ENCODE measurements at regions not wholly inside any gene's neighbourhood (a gene's known extent, or its start where the extent isn't known, plus 50 kb on each side); places are given as distances from the start of the nearest gene placed in this dataset.

DNA sequence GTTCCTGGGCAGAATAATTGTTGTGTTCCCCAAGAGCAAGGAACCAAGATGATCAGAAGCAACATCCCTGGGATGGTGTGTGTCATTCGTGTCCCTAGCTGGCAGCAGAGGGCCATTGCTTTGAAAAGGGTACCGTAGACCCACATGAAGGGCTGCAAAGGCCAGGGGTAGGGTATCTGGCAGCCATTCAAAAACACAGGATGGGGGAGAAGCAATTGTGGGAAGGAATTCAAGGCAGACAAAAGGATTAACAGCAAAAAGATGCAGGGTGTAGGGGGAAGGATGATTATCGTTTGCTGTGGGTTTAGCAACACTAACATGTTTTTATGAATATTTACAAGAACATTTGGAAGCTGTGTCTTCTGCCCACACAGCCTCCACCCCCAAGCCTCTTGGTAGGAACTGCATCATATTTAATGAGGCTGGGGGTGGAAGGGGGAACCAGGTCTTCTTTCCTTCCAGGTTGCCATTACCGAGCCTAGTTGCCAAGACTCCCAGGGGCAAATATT, 169.0 kb upstream of the G2E3 start:
- H3K36me3 Mint-ChIP-seq (ENCODE audit: low read depth): no peaks in the 10 kb centered on the region; the same call in 2 of the 3 replicates
- Histone ChIP-seq H3K36me3 (ENCODE audit: insufficient read depth) (no peaks in the 10 kb centered on the region), H3K27ac (ENCODE audit: low read depth) (no peak overlapping the region), H3K4me1 (ENCODE audit: insufficient read depth) (no peaks in the 10 kb centered on the region), H2AFZ (no peak overlapping the region; the same call in 1 of the 2 replicates), H4K20me1 (replicated peaks; ENCODE audit: insufficient read depth) (no peaks in the 10 kb centered on the region), H3K27me3 (ENCODE audit: insufficient read depth) (no peaks in the 10 kb centered on the region), H3K4me3 (no peak overlapping the region), H3K4me2 (no peak overlapping the region), H3K9me2 (ENCODE audit: insufficient read depth) (no peaks in the 10 kb centered on the region), H3K79me2 (replicated peaks; ENCODE audit: insufficient read depth) (no peaks in the 10 kb centered on the region), H3F3A (replicated peaks; ENCODE audit: low read depth) (no peaks in the 10 kb centered on the region)
- ATAC-seq: peak; percentile 54
- no peaks in the 10 kb centered on the region for H3K27me3 Mint-ChIP-seq (ENCODE audit: insufficient read depth, low read depth, poor library complexity)
- TF ChIP-seq, protein P1, sequence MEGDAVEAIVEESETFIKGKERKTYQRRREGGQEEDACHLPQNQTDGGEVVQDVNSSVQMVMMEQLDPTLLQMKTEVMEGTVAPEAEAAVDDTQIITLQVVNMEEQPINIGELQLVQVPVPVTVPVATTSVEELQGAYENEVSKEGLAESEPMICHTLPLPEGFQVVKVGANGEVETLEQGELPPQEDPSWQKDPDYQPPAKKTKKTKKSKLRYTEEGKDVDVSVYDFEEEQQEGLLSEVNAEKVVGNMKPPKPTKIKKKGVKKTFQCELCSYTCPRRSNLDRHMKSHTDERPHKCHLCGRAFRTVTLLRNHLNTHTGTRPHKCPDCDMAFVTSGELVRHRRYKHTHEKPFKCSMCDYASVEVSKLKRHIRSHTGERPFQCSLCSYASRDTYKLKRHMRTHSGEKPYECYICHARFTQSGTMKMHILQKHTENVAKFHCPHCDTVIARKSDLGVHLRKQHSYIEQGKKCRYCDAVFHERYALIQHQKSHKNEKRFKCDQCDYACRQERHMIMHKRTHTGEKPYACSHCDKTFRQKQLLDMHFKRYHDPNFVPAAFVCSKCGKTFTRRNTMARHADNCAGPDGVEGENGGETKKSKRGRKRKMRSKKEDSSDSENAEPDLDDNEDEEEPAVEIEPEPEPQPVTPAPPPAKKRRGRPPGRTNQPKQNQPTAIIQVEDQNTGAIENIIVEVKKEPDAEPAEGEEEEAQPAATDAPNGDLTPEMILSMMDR (conservative IDR thresholded peaks at IDR 0.05; ENCODE audit: low read depth in 2 of 2): 0 out of 4 replicates have a peak, but pooled peaks of 1 of the 2 experiments have one; percentile 12
- no peak for TF ChIP-seq EZH2phosphoT487 (IDR thresholded peaks at IDR 0.05; ENCODE audit: unreplicated experiment)
- H3K27ac Mint-ChIP-seq: no peak overlapping the region
- H3K4me3 Mint-ChIP-seq: no peak overlapping the region
- H3K4me1 Mint-ChIP-seq: peaks cover 8% of the 10 kb centered on the region; the same call in 2 of the 3 replicates
- DNase-seq (ENCODE audit: low spot score): peak; percentile 4
- no peaks in the 10 kb centered on the region for H3K9me3 Mint-ChIP-seq

DNA sequence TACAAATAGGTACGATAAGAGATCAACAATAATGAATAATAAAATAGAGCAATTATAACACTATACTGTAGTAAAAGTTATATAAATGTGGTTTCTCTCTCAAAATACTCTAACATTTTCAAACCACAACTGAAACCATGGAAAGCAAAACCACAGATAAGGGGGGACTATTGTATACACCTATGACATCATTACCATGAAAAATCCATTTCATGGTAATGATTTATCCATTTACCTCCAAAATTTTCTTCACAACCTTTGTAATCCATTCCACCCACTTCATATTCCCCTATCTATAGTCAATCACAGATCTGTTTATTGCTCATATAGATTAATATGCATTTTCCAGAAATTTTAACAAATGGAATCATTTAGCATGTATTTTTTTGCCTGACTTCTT, 163.9 kb upstream of the G2E3 start:
- no peaks in the 10 kb centered on the region for H3K79me2 ChIP-seq (replicated peaks; ENCODE audit: insufficient read depth)
- no peak overlapping the region for H3K4me3 Mint-ChIP-seq
- no peak overlapping the region for H3K27ac Mint-ChIP-seq
- H3K9me3 Mint-ChIP-seq: no peaks in the 10 kb centered on the region
- no peak overlapping the region for H2AFZ ChIP-seq
- H3K4me2 ChIP-seq: no peak overlapping the region
- no peak overlapping the region for H3K4me3 ChIP-seq
- H3K4me1 ChIP-seq (ENCODE audit: insufficient read depth): 0 out of 2 replicates have a peak, but pooled peaks cover 2% of the 10 kb centered on the region
- no peaks in the 10 kb centered on the region for H3K9me2 ChIP-seq (ENCODE audit: insufficient read depth)
- no peaks in the 10 kb centered on the region for H3K27me3 Mint-ChIP-seq (ENCODE audit: insufficient read depth, low read depth, poor library complexity)
- H3K27ac ChIP-seq (ENCODE audit: low read depth): no peak overlapping the region
- H3K4me1 Mint-ChIP-seq: peaks cover 4% of the 10 kb centered on the region; the same call in 2 of the 3 replicates
- ATAC-seq (no peak), DNase-seq (ENCODE audit: low spot score) (no peak)
- H3K36me3 Mint-ChIP-seq (ENCODE audit: low read depth): no peaks in the 10 kb centered on the region; the same call in 2 of the 3 replicates
- H3K36me3 ChIP-seq (ENCODE audit: insufficient read depth): no peaks in the 10 kb centered on the region
- no peaks in the 10 kb centered on the region for H4K20me1 ChIP-seq (replicated peaks; ENCODE audit: insufficient read depth)
- no peaks in the 10 kb centered on the region for H3F3A ChIP-seq (replicated peaks; ENCODE audit: low read depth)
- no peaks in the 10 kb centered on the region for H3K27me3 ChIP-seq (ENCODE audit: insufficient read depth)
- TF ChIP-seq NANOG (IDR thresholded peaks at IDR 0.05; ENCODE audit: borderline replicate concordance) (no peak), STAT1 (IDR thresholded peaks at IDR 0.05; ENCODE audit: unreplicated experiment) (no peak), EZH2 (IDR thresholded peaks at IDR 0.05; ENCODE audit: low read depth, unreplicated experiment) (no peak), ZNF114 (CRISPR knock-in tag; IDR thresholded peaks at IDR 0.05) (no peak), JUNB (IDR thresholded peaks at IDR 0.05; ENCODE audit: unreplicated experiment) (no peak), CREB1 (CRISPR knock-in tag; IDR thresholded peaks at IDR 0.05; ENCODE audit: low read depth) (no peak), ZNF331 (CRISPR knock-in tag; IDR thresholded peaks at IDR 0.05; ENCODE audit: low read depth) (no peak), POLR2AphosphoS5 (IDR thresholded peaks at IDR 0.05; ENCODE audit: low read depth) (no peak), EZH2phosphoT487 (IDR thresholded peaks at IDR 0.05; ENCODE audit: unreplicated experiment) (no peak)
- TF ChIP-seq, protein P2, sequence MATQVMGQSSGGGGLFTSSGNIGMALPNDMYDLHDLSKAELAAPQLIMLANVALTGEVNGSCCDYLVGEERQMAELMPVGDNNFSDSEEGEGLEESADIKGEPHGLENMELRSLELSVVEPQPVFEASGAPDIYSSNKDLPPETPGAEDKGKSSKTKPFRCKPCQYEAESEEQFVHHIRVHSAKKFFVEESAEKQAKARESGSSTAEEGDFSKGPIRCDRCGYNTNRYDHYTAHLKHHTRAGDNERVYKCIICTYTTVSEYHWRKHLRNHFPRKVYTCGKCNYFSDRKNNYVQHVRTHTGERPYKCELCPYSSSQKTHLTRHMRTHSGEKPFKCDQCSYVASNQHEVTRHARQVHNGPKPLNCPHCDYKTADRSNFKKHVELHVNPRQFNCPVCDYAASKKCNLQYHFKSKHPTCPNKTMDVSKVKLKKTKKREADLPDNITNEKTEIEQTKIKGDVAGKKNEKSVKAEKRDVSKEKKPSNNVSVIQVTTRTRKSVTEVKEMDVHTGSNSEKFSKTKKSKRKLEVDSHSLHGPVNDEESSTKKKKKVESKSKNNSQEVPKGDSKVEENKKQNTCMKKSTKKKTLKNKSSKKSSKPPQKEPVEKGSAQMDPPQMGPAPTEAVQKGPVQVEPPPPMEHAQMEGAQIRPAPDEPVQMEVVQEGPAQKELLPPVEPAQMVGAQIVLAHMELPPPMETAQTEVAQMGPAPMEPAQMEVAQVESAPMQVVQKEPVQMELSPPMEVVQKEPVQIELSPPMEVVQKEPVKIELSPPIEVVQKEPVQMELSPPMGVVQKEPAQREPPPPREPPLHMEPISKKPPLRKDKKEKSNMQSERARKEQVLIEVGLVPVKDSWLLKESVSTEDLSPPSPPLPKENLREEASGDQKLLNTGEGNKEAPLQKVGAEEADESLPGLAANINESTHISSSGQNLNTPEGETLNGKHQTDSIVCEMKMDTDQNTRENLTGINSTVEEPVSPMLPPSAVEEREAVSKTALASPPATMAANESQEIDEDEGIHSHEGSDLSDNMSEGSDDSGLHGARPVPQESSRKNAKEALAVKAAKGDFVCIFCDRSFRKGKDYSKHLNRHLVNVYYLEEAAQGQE (IDR thresholded peaks at IDR 0.05; ENCODE audit: unreplicated experiment): no peak
- TF ChIP-seq, protein P1 (conservative IDR thresholded peaks at IDR 0.05; ENCODE audit: low read depth in 2 of 2): no peak

Data from GM23338 (cell line).